ENCODE measurements at regions not wholly inside any gene's neighbourhood (a gene's known extent, or its start where the extent isn't known, plus 50 kb on each side); places are given as distances from the start of the nearest gene placed in this dataset.
"Not testable (repeated sequence)": the region's sequence is repeated elsewhere in the genome, so short reads cannot be mapped to it uniquely, and the experiment has no call there.

- DNase-seq: no peak
These were observed 202.9 kb downstream of the USP25 start for GRCh38 chr21:15932726-15933125.

GRCh38 chr21:15935530-15935929 lies 205.7 kb downstream of the USP25 start:
- DNase-seq: no peak

- no peak for DNase-seq
These were observed 213.4 kb downstream of the USP25 start for GRCh38 chr21:15943009-15943666.

- DNase-seq: no peak
These were observed 217.9 kb downstream of the USP25 start for GRCh38 chr21:15947677-15948076.

GRCh38 chr21:15953551-15954116 lies 223.9 kb downstream of the USP25 start:
- no peak for DNase-seq

GRCh38 chr21:15964236-15964855 lies 234.6 kb downstream of the USP25 start:
- no peak for DNase-seq

- DNase-seq: no peak
These were observed 236.4 kb downstream of the USP25 start for GRCh38 chr21:15966231-15966630.

- no peak for DNase-seq
These were observed 236.9 kb downstream of the USP25 start for GRCh38 chr21:15966651-15967050.

- DNase-seq: no peak
These were observed 237.9 kb downstream of the USP25 start for GRCh38 chr21:15967661-15968060.

- no peak for DNase-seq
These were observed 239.1 kb downstream of the USP25 start for GRCh38 chr21:15968776-15969310.

GRCh38 chr21:15976807-15977206 lies 247.0 kb downstream of the USP25 start:
- no peak for DNase-seq

GRCh38 chr21:15978215-15978738 lies 248.5 kb downstream of the USP25 start:
- no peak for DNase-seq

GRCh38 chr21:15979493-15979892 lies 249.7 kb downstream of the USP25 start:
- DNase-seq: not testable (repeated sequence)

- DNase-seq: no peak
These were observed 256.5 kb downstream of the USP25 start for GRCh38 chr21:15986277-15986676.

GRCh38 chr21:15992171-15992570 lies 262.4 kb downstream of the USP25 start:
- no peak for DNase-seq

- no peak for DNase-seq
These were observed 264.2 kb downstream of the USP25 start for GRCh38 chr21:15993951-15994350.

GRCh38 chr21:15999741-16000140 lies 270.0 kb downstream of the USP25 start:
- no peak for DNase-seq

- DNase-seq: no peak
These were observed 273.2 kb downstream of the USP25 start for GRCh38 chr21:16002874-16003466.

- DNase-seq: no peak
These were observed 274.3 kb downstream of the USP25 start for GRCh38 chr21:16004086-16004485.

GRCh38 chr21:16004523-16004922 lies 274.7 kb downstream of the USP25 start:
- no peak for DNase-seq

- no peak for DNase-seq
These were observed 276.2 kb downstream of the USP25 start for GRCh38 chr21:16005996-16006395.

GRCh38 chr21:16007943-16008342 lies 278.2 kb downstream of the USP25 start:
- DNase-seq: no peak

- DNase-seq: no peak
These were observed 281.9 kb downstream of the USP25 start for GRCh38 chr21:16011719-16012118.

GRCh38 chr21:16013570-16013969 lies 283.8 kb downstream of the USP25 start:
- DNase-seq: no peak

Measured in activated T-cell treated with anti-CD3 and anti-CD28 coated beads, Interleukin-2, amount 50 U/mL, for 48 hours (primary cell).